HG03108 (cell line): ENCODE measurements at regions not wholly inside any gene's neighbourhood (a gene's known extent, or its start where the extent isn't known, plus 50 kb on each side); places are given as distances from the start of the nearest gene placed in this dataset.

ENCODE experiments used
- ATAC-seq: cut with Tn5 transposase; IDR thresholded peaks from one replicate; pipeline ENCODE4 v1.9.1; 2021; ENCODE audit warnings: moderate library complexity; ENCODE audit not compliant: unreplicated experiment

GRCh38 chr9:26579056-26579455 lies 313.5 kb downstream of the CAAP1 start:
- ATAC-seq: no peak

- no peak for ATAC-seq
These were observed 317.6 kb downstream of the CAAP1 start for GRCh38 chr9:26574898-26575440.

GRCh38 chr9:26574256-26574655 lies 318.3 kb downstream of the CAAP1 start:
- ATAC-seq: no peak

- no peak for ATAC-seq
These were observed 324.6 kb downstream of the CAAP1 start for GRCh38 chr9:26567976-26568375.

GRCh38 chr9:26566141-26566540 lies 326.5 kb downstream of the CAAP1 start:
- ATAC-seq: no peak

- no peak for ATAC-seq
These were observed 327.5 kb downstream of the CAAP1 start for GRCh38 chr9:26565118-26565517.

- no peak for ATAC-seq
These were observed 330.3 kb downstream of the CAAP1 start for GRCh38 chr9:26562338-26562737.

GRCh38 chr9:26561928-26562327 lies 330.7 kb downstream of the CAAP1 start:
- no peak for ATAC-seq

- no peak for ATAC-seq
These were observed 333.1 kb downstream of the CAAP1 start for GRCh38 chr9:26559506-26559905.

- ATAC-seq: no peak
These were observed 340.6 kb downstream of the CAAP1 start for GRCh38 chr9:26551971-26552370.

- no peak for ATAC-seq
These were observed 341.2 kb downstream of the CAAP1 start for GRCh38 chr9:26551451-26551850.

GRCh38 chr9:26548781-26549290 lies 343.8 kb downstream of the CAAP1 start:
- ATAC-seq: no peak

- ATAC-seq: no peak
These were observed 352.6 kb downstream of the CAAP1 start for GRCh38 chr9:26539867-26540493.

GRCh38 chr9:26537211-26537610 lies 355.4 kb downstream of the CAAP1 start:
- ATAC-seq: no peak

- ATAC-seq: no peak
These were observed 357.5 kb downstream of the CAAP1 start for GRCh38 chr9:26535151-26535550.

GRCh38 chr9:26530841-26531240 lies 361.8 kb downstream of the CAAP1 start:
- no peak for ATAC-seq

GRCh38 chr9:26527931-26528330 lies 364.7 kb downstream of the CAAP1 start:
- ATAC-seq: no peak

- no peak for ATAC-seq
These were observed 368.3 kb downstream of the CAAP1 start for GRCh38 chr9:26524267-26524666.

- ATAC-seq: no peak
These were observed 369.0 kb downstream of the CAAP1 start for GRCh38 chr9:26523577-26523976.

GRCh38 chr9:26520141-26520540 lies 372.5 kb downstream of the CAAP1 start:
- ATAC-seq: no peak

- ATAC-seq: no peak
These were observed 375.7 kb downstream of the CAAP1 start for GRCh38 chr9:26516773-26517343.

GRCh38 chr9:26513730-26514129 lies 378.9 kb downstream of the CAAP1 start:
- no peak for ATAC-seq

GRCh38 chr9:26510137-26510536 lies 382.5 kb downstream of the CAAP1 start:
- no peak for ATAC-seq
